ELR (cell line): ENCODE measurements at regions not wholly inside any gene's neighbourhood (a gene's known extent, or its start where the extent isn't known, plus 50 kb on each side); places are given as distances from the start of the nearest gene placed in this dataset.
A peak's percentile ranks its signal among the peaks of the same experiment; 100 is the strongest.
"Not testable (repeated sequence)": the region's sequence is repeated elsewhere in the genome, so short reads cannot be mapped to it uniquely, and the experiment has no call there.

ENCODE experiments used
- DNase-seq: peaks from one replicate; pipeline ENCODE4 v3.0.0-alpha.2; 2015; ENCODE audit warnings: low read depth

DNA sequence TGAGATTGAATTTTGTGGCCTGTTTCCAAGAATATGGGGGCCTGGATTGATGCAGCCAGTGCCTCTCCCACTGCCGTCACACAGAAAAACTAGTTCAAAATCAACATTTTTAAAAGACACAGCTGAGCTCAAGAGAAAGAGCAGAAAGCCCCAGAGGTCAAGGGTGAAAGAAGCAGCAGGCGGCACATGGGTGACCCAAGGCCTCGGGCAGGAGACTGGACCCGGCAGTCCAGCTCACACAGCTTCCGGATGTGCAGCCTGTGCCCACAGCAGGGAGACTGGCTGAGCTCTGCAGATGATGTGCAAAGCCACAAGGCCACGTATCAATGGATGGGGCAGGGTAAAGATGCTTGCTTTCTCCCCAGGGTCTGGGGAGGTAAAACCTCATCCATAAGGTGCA lies 50.4 kb upstream of the RNF32 start:
- DNase-seq, result no peak

GRCh38 chr7:156589808-156590207 lies 50.8 kb upstream of the RNF32 start:
- DNase-seq, result no peak

- no peak for DNase-seq
Observed at GRCh38 chr7:156585926-156586325, 54.6 kb upstream of the RNF32 start.

DNA sequence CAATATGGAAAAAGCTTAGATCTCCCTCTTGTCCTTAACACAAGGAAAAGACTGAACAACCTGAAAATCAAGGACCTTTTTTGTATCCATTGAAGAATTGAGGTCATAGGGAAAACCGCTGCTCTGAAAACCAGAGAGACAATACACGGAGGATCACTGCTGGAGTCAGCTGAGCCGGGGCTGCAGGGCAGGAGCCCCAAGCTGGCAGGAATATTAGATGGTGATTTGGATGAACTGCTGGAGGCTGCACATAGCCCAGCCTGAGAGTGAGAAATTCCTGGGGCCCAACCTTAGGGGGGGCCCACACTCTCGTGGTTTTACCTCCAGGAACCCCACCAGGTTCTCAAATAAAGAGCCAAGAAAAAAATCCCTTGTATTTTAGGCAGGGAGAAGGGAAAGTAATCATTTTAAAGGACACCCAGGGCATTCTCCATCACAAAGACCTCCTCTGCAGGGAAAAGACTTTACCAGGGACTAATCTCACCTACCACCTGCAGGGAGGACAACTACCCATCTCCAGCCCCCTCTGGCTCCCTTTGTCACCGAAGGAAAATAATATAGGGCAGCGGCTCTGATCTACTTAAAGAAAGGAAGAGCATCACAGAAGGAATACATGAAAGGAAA lies 55.4 kb upstream of the RNF32 start:
- DNase-seq, result no peak

- DNase-seq, result no peak
Observed at GRCh38 chr7:156582591-156583123, 57.9 kb upstream of the RNF32 start.

DNA sequence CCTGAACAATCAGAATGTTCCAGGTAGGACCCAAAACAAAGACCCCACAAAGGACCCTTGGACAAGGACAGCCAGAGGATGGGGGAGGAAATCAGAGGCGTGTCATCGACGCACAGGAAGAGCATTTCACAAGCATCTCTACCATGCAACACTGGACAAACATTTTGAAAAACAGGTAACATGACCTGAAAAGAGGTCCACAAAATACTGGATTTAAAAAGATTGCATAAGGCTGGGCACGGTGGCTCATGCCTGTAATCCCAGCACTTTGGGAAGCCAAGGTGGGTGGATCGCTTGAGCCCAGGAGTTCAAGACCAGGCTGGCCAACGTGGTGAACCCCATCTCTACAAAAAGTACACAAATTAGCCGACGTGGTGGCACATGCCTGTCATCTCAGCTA lies 60.5 kb upstream of the RNF32 start:
- no peak for DNase-seq

DNA sequence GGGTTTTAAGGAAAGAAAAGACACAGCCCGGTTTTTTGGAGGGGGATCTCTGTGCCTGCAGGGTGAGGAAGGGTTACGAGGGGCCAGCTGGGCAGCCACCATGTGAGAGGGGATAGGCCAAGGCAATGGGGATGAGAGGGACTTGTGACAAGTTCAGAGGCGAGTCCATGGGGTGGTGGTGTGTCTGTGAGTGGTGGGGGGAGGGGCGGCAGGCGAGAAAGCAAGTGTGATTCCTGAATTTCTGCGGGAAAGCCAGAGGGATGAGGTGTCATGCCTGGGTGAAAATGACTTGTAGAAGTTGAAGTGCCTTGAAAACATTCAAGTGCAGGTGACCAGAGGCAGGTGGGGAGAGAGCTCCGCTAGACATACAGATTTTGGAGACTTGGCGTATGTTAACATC lies 61.0 kb upstream of the RNF32 start:
- no peak for DNase-seq

DNA sequence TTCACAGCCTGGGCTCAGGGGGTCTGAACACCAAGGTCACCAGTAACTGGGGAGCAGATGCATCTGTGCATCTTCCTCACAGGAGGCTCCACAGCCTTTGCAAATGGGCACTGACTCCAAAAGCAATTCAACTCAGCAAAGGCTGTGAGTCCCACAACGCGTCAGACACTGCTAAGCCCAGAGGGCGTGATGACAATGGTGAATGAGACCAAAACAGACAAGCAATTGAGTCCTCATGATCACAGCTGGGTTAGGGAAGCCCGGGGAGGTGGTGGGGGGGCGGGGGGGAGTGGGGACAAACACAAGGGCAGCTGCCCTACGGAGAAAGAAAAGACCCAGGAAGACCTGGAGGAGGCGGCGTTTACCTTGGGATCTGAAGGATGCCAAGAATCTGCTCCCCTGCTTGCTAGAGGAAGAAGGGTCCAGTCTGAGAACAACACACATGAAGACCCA lies 61.6 kb upstream of the RNF32 start:
- no peak for DNase-seq

DNA sequence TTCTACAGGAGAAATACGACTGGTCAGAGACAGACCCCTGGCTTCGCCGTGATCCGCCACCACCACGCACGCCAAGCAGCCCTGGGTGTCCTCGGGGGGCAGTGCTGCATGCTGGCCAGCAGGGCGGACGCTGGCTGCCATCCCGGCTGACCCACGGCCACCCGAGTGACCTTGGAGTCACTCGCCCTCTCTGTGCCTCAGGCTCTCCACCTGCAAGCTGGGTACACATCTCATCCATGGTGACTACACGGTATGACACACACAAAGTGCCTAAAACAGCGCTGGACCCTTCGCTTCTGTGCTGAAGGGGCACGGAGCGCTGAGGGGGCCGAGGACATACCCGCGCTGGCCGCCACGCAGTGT lies 62.0 kb upstream of the RNF32 start:
- DNase-seq, result no peak

DNA sequence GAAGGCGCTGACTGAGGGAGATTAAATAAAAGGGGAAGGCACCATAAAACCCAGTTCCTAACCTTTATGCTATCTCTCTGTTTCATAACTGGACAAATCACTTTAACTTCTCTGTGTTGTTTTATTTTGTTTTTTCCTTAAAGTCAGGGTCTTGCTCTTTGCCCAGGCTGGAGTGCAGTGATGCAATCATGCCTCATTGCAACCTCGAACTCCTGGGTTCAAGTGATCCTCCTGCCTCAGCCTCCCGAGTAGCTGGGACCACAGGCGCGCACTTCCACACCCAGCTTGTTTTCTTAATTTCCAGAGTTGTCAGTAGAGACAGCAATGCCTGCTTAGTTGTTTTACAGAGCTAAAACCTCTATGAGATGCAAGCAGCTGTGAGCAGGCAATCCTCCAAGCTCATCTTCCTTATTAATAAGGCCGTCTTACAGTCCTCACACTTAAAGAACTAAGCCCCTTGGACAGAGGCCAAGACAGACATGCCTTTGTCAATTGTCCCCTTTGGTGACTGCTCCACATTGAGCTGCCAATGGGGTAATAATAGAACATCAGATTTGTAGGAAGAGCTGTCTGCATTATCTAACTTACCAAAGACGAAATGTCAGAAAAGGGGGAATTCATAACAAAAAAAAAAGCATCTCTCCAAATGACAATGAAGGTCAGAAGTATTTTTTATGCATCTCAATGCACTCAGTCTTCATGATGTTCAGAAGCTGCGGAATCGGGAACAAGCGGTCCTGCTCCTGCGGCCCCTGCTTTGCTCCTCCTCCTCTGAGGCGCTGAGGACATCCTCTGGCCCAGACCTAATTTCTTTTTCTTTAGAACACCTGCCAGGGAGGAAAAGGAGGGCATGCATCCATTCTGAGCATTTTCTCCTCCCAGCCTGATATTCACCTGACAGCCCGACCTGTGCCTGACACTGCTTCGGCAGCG lies 62.7 kb upstream of the RNF32 start:
- no peak for DNase-seq

- DNase-seq, result no peak
Observed at GRCh38 chr7:156576216-156577058, 64.1 kb upstream of the RNF32 start.

- DNase-seq, result no peak
Observed at GRCh38 chr7:156568258-156568657, 72.3 kb upstream of the RNF32 start.

DNA sequence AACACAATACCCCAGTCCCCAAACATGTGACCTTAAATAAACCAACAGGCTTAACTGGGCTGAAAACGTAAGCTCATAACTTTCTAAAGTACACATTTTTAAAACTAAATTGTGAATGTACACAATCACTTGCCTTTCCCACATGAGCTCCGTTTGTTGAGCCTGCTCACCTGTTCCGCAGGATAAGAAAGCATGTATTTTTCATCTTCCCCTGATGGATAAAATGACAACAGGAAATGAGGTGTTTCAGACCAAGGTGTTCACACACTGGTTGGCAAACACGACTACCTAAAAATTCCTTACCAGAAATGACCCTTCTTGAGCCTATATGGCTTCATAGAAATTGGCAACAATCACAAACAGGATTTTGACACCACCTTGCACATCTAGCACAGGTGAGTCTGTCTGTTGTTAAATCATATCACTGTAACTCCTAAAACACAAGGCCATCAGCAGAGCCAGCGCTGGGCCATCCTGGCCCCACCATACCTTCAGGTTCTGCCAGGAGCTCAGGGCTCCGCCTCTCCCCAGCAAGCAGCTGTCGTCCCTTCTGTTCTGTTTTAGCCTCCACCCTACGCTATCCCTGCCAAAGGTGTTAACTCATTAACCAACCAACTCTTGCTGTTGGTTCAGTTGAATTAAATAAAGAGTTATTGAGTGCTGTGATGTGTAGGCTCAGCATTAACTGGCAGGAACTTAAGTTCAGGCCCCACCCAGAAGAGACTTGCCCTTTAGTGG lies 73.6 kb upstream of the RNF32 start:
- DNase-seq, result no peak

DNA sequence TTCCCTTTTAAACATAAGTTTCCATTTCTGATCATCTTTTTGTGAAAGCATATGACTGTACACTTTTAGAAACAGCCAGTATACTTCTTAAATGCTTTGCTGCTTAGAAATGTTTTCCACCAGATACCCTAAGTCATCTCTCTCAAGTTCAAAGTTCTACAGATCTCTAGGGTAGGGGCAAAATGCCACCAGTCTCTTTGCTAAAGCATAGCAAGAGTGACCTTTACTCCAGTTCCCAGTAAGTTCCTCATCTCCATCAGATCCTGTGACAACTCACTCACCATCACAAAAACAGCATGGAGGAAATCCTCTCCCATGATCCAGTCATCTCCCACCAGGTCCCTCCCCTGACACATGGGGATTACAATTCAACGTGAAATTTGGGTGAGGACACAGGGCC lies 75.6 kb upstream of the RNF32 start:
- DNase-seq, result not testable (repeated sequence)

- no peak for DNase-seq
Observed at GRCh38 chr7:156560696-156561095, 79.9 kb upstream of the RNF32 start.

- peak; percentile 4 for DNase-seq
Observed at GRCh38 chr7:156560075-156560474, 80.5 kb upstream of the RNF32 start.

- no peak for DNase-seq
Observed at GRCh38 chr7:156559001-156559400, 81.6 kb upstream of the RNF32 start.

DNA sequence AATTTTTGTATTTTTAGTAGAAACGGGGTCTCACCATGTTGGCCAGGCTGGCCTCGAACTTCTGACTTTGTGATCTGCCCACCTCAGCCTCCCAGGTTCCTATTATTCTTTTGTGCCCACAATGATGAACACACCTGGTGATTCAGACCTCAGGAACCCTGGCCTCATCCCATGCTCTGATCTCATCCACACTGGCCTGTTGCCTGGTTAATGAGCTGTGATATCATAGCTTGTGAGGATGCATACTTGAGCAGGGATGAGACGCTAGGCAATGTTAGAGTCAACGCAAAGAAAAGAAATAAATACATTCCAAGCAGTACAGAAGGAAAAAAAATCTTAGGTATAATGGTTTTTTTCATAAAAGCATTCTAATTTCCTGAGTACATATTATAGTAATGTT lies 82.4 kb upstream of the RNF32 start:
- DNase-seq, result peak; percentile 44

GRCh38 chr7:156556083-156556482 lies 84.5 kb upstream of the RNF32 start:
- no peak for DNase-seq

GRCh38 chr7:156554488-156554887 lies 86.1 kb upstream of the RNF32 start:
- DNase-seq, result no peak

DNA sequence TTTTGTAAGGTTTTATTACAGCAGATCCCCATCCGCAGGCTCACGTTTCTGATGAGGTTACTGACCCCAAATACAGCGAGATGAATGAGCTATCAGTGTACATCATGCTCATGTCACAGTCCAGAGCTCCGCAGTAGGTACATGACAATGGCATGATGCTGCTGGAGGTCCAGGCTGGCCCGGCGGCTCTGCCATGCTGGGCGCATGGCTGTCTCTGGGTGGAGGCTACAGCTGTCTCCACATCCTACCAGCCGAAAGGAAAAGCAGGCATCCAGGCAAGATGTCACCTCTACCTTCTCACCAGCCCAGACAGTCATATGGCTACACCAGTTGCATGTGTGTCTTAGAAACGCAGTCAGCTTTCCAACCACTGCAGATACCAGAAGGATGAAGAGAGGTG lies 90.9 kb upstream of the RNF32 start:
- no peak for DNase-seq
